ENCODE measurements at regions not wholly inside any gene's neighbourhood (a gene's known extent, or its start where the extent isn't known, plus 50 kb on each side); places are given as distances from the start of the nearest gene placed in this dataset.

GRCh38 chr9:543478-543877, 298.0 kb upstream of the DMRT1 start:
- intact Hi-C loops (cut with DNase I): no loop called here
- ATAC-seq (no peak), DNase-seq (no peak)
- no peak overlapping the region for H3K27ac ChIP-seq
- no peaks in the 10 kb centered on the region for H3K36me3 ChIP-seq
- peaks cover 11% of the 10 kb centered on the region for H3K4me1 ChIP-seq
- H3K27me3 ChIP-seq: no peaks in the 10 kb centered on the region
- TF ChIP-seq CTCF (IDR thresholded peaks at IDR 0.05): no peak
- no peak overlapping the region for H3K4me3 ChIP-seq
- no peaks in the 10 kb centered on the region for H3K9me3 ChIP-seq

- DNase-seq (no peak), ATAC-seq (no peak)
- intact Hi-C loops (cut with DNase I): no loop called here
- Histone ChIP-seq H3K4me1 (peaks cover 11% of the 10 kb centered on the region), H3K4me3 (no peak overlapping the region), H3K27ac (no peak overlapping the region), H3K9me3 (no peaks in the 10 kb centered on the region), H3K36me3 (peaks cover 5% of the 10 kb centered on the region), H3K27me3 (no peaks in the 10 kb centered on the region)
- no peak for TF ChIP-seq CTCF (IDR thresholded peaks at IDR 0.05)
Observed at GRCh38 chr9:545480-545879, 296.0 kb upstream of the DMRT1 start.

- Histone ChIP-seq H3K27ac (peak overlapping the region; percentile 44), H3K9me3 (no peaks in the 10 kb centered on the region), H3K36me3 (peaks cover 5% of the 10 kb centered on the region), H3K4me3 (no peak overlapping the region), H3K27me3 (no peaks in the 10 kb centered on the region), H3K4me1 (peaks cover 11% of the 10 kb centered on the region)
- intact Hi-C loops (cut with DNase I): no loop called here
- DNase-seq (no peak), ATAC-seq (no peak)
- no peak for TF ChIP-seq CTCF (IDR thresholded peaks at IDR 0.05)
Observed at GRCh38 chr9:546235-546634, 295.3 kb upstream of the DMRT1 start.

- no peaks in the 10 kb centered on the region for H3K27me3 ChIP-seq
- DNase-seq (no peak), ATAC-seq (peak; percentile 55)
- no peaks in the 10 kb centered on the region for H3K9me3 ChIP-seq
- H3K27ac ChIP-seq: peak overlapping the region; percentile 44
- peaks cover 5% of the 10 kb centered on the region for H3K36me3 ChIP-seq
- TF ChIP-seq CTCF (IDR thresholded peaks at IDR 0.05): peak; percentile 37
- peaks cover 11% of the 10 kb centered on the region for H3K4me1 ChIP-seq
- H3K4me3 ChIP-seq: no peak overlapping the region
- intact Hi-C loops (cut with DNase I): no loop called here
Observed at GRCh38 chr9:546797-547223, 294.7 kb upstream of the DMRT1 start.

- ATAC-seq: no peak
- H3K27ac ChIP-seq: peak overlapping the region; percentile 44
Observed at GRCh38 chr9:547314-547713, 294.2 kb upstream of the DMRT1 start.

More at GRCh38 chr9:547314-547713, 294.2 kb upstream of the DMRT1 start:
- no peak for DNase-seq
- Histone ChIP-seq H3K27me3 (no peaks in the 10 kb centered on the region), H3K36me3 (peaks cover 5% of the 10 kb centered on the region), H3K9me3 (no peaks in the 10 kb centered on the region), H3K4me1 (peaks cover 15% of the 10 kb centered on the region), H3K4me3 (no peak overlapping the region)
- intact Hi-C loops (cut with DNase I): no loop called here
- no peak for TF ChIP-seq CTCF (IDR thresholded peaks at IDR 0.05)
